Hematopoietic multipotent progenitor cell treated with erythropoietin and hydrocortisone succinate and interleukin-3 and kit ligand, for 17 days (in vitro differentiated cells): ENCODE measurements at regions not wholly inside any gene's neighbourhood (a gene's known extent, or its start where the extent isn't known, plus 50 kb on each side); places are given as distances from the start of the nearest gene placed in this dataset.
"Not testable (repeated sequence)": the region's sequence is repeated elsewhere in the genome, so short reads cannot be mapped to it uniquely, and the experiment has no call there.

Experiments used
- DNase-seq: peaks from one replicate; pipeline ENCODE4 v3.0.0-alpha.2; 2015; ENCODE audit warnings: low spot score

DNA sequence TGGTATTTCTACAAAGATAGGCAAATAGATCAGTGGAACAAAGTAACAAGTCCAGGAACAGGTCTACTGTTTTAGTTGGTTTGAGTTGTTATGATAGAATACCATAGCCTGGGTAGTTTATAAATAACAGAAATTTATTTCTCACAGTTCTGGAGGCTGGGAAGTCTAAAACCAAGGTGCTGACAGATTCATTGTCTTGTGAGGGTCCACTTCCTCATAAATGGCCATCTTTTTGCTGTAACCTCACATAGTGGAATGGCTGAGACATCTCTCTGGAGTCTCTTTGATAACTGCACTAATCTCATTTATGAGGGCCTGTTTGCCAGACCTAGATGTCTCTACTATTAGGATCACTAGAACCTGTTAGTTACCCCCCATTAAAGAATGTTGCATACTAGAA lies 152.3 kb upstream of the MYRIP start:
- DNase-seq = no peak

GRCh38 chr3:39657775-39658174 lies 151.6 kb upstream of the MYRIP start:
- DNase-seq = no peak

DNA sequence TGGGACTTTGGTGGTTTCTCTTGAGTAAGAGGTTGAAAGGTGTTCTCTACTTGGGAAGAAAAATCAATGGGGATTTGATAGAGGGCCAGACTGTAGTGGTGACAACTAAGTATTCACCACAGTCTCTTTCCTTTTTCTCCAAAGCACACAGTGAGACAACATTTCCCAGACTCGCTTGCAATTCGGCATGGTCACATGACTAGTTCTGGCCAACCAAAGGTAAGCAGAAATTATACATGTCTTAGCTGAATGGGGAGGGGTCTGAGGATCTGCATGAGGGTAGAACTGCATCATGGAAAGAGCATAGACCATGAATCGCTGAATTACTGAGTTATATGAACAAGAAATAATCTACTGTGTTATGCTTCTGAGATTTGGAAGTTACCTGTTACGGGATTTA lies 144.5 kb upstream of the MYRIP start:
- DNase-seq = no peak

GRCh38 chr3:39665441-39665840 lies 144.0 kb upstream of the MYRIP start:
- no peak for DNase-seq

DNA sequence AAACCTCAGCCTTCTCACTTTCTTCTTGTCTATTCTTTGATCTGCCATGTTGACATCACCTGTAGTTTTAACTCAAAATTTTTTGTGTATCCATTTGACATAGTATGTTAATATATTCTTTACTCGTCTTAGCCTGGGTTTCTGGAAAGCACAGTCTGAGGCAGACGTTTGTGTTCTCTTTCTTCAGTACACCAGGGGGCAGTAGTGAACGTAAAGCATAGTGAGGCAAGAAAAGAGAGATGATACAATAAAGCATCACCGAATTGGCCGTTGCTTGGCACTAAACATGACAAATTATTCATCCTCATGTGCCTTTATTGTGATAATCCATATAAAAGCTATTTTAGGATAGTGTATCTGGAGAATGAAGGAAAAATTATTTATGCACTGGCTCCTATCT lies 141.0 kb upstream of the MYRIP start:
- DNase-seq = no peak

DNA sequence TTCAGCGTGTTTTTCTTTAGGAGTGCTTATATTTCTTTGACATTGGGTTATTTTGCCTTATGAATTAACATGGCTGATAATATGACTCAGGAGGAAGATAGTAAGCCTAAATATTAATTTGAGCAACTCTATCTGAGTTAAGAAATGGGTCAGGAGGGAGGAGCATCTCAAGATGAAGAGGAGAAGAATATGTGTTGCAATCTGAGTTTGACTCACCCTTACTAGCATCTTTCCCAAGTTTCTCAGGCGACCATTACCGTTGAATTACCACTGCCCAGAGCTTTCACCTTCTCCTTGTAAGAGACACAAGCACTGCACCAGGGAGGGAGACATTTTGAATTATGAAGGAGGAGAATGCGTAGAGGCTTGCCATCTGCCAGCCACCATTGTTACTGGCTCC lies 138.3 kb upstream of the MYRIP start:
- no peak for DNase-seq

DNA sequence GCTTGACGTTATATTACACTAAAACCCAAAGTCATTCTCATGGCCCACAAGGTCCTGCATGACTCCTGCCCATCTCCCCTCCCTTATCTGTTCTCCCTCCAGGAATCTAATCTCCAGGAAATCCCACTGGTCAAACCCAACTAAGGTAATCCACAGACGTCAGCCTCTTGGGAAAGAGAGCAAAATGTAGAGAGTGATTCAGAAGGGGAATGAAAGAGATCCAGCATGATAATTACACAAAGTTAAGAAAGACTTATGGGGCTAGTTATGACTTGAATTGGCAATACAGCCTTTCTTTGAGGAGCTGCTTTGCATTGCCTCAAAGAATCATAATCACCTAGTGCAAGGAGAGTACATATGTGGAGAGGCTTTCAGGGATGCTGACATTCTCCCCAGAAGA lies 137.8 kb upstream of the MYRIP start:
- DNase-seq = no peak

GRCh38 chr3:39705351-39705900 lies 104.0 kb upstream of the MYRIP start:
- DNase-seq = no peak

DNA sequence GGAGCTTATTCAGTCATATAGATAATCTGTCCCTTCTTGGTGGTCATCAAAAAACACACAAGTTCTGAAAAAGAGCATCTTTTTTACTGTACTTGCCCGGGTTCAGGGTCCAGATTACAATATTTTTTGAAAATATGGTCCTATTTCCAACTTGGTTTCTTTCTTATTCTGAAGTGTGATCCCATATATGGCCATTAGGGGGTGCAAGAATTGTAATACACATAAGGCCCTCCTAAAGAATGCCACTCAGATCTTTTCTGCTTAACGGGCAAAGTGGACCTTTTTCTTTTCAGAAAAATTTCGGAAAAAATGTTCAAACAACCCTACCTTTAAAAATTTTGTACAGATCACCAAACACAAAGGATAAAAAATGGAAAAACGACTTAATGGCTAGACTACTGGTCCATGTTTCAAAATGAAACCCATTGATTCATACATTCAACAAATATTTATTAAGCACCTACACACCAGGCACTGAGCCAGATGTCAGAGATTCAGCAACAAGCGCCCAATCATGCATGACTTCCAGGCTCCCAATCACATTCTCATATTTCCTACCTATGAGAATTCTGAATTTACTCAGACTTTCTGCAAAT lies 102.0 kb upstream of the MYRIP start:
- no peak for DNase-seq

GRCh38 chr3:39712413-39713048 lies 96.9 kb upstream of the MYRIP start:
- no peak for DNase-seq

DNA sequence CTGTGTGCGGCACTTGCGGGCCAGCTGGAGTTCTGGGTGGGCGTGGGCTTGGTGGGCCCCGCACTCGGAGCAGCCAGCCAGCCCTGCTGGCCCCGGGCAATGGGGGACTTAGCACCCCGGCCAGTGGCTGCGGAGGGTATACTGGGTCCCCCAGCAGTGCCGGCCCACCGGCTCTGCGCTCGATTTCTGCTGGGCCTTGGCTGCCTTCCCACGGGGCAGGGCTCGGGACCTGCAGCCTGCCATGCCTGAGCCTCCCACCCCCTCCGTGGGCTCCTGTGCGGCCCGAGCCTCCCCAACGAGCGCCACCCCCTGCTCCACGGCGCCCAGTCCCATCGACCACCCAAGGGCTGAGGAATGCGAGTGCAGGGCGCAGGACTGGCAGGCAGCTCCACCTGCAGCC lies 96.1 kb upstream of the MYRIP start:
- DNase-seq = not testable (repeated sequence)

GRCh38 chr3:39716849-39717248 lies 92.6 kb upstream of the MYRIP start:
- DNase-seq = no peak

GRCh38 chr3:39718674-39719595 lies 90.5 kb upstream of the MYRIP start:
- DNase-seq = no peak

DNA sequence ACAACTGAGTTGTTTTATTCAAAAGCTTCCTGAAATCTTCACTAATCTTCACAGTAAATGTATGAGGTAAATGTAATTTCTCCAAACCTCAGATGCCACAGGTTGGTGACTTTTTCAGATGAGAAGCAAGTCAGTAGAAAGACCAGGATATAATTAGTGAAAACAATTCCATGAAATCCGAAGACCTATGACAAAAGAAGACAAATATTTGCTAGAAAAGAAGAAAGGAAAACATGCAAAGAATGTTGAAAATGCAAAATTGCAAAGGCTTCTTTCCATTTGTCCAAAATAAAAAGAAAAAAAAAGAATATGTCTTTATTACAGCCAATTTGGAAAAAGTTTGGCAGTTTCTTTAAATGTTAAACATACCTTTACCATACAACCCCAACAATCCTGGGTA lies 88.3 kb upstream of the MYRIP start:
- no peak for DNase-seq

DNA sequence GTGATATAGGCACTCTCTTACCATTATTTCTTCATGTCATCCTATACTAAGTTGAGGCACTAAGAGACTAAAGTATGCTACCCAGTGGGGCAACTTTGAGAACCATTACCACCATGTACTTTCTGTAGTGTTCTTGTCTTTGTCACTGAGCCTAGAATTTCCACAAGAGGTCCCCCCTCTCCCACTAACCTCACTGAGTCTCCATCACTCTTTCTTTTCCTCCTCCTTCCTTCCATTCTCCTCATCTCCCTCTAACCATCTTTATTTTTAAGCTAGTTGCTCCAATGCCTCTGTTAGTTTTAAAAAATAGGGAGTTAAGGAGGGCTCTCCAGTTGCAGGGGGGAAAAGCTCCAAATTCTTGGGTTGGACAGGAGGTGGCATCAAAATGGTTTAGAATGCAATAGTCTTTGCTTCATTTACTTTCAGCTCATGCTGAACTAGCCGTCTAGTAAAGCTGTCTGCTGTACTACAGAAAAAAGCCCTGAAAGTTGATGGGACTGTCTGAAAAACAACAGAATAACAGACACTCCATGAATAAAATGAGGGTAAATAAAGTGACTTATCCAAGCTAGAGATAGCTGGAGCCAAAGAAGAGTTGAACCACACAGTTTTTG lies 85.1 kb upstream of the MYRIP start:
- no peak for DNase-seq

- no peak for DNase-seq
These were observed 84.1 kb upstream of the MYRIP start for GRCh38 chr3:39725321-39725720.

DNA sequence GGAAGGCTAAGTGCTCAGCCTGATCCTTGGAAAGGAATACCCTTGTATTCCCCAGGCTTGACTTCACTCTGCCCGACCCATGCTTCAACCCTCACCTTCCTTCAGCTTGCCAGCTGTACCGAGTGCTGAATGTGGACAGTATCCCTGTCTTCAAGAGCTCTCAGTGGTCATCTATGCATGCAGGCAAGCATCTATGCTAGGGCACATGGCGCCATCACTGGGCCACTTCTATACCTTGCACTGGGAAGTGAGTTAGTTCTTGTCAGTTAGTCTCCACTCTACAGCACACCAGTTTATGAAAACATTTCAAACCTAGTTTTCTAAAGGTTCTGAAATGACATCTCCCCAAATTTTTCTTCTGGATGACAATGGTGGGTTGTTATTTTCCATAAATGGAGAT lies 82.0 kb upstream of the MYRIP start:
- DNase-seq = no peak

DNA sequence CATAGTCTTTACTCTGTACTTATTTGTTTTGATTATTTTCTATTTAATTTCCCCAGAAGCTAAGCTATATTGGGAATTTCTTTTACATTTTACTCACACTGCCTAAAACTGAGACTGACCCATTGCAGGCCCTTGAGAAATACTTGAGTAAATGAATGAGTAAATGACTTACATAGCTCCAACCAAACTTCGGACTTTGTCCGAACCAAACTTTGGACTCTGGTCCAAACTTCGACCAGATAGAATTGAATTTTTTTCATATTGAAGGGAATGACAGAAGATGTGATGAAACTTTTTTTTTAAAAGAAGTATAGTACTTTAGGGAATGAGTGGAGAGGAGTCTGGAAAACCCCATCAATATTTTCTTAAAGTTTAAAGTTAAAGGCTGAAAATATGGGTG lies 75.6 kb upstream of the MYRIP start:
- DNase-seq = no peak

DNA sequence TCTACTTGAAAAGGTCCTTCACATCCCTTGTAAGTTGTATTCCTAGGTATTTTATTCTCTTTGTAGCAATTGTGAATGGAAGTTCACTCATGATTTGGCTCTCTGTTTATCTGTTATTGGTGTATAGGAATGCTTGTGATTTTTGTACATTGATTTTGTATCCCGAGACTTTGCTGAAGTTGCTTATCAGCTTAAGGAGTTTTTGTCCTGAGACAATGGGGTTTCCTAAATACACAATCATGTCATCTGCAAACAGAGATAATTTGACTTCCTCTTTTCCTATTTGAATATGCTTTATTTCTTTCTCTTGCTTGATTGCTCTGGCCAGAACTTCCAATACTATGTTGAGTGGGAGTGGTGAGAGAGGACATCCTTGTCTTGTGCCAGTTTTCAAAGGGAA lies 69.8 kb upstream of the MYRIP start:
- not testable (repeated sequence) for DNase-seq

- DNase-seq = no peak
These were observed 64.7 kb upstream of the MYRIP start for GRCh38 chr3:39744746-39745145.

DNA sequence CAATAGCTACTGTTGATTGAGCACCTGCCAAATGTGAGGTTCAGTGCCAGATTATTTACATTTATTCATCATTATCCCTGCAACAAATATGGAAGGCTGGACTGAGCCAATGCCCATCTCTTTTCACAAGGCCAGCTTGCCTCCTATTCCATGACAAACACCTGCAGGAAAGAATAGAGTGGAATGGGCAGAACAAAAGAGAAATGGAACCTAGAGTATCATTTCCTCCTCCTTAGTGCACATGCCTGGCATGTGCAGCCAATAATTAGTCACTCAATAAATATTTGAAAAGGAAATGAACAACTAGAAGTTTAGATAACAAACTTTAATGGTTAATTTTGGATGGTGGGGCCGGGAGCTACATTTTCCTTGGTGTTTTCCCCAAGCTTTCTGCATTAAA lies 61.4 kb upstream of the MYRIP start:
- DNase-seq = no peak

GRCh38 chr3:39748763-39749162 lies 60.6 kb upstream of the MYRIP start:
- DNase-seq = no peak

DNA sequence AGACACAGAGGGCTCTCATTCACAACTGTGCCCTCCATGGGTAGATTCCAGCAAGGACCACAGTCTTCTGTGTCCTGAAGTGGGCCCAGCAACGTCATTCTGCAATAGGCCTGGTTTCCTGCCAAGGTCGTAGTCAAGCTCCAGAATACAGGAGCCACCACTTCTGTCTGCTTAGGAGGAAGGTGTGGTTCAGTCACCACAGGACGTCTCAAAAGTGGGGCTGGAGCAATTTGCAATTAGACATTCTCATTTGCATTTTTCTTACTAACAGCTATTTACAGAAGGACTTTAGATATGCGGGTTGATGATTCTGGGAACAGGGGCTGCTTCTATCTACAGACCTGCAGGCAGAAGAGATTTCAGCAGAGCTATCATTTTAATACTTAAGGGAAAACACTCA lies 58.7 kb upstream of the MYRIP start:
- no peak for DNase-seq
